ENCODE measurements at regions not wholly inside any gene's neighbourhood (a gene's known extent, or its start where the extent isn't known, plus 50 kb on each side); places are given as distances from the start of the nearest gene placed in this dataset.

DNA sequence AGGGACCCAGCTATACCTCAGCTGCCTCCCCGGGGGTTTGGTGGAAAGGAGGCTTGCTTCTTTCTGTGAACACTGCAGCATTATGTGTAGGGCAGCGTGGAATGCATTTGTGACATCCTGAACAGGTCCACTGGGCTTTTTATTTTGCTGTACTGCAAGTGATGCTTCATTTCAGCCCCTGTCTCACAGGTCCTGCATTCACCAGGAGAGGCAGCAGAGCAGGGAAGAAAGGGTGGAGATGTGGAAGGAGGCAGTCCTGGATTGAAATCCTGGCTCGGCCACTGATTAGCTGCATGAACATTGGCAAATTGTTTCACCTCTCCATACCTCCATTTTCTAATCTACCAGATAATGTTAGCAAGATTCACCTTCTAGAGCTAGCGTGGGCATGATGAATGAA is 77.9 kb upstream of the ZBTB18 start:
- no peak for TF ChIP-seq TEAD4 (IDR thresholded peaks at IDR 0.05)
- TF ChIP-seq, protein P1, sequence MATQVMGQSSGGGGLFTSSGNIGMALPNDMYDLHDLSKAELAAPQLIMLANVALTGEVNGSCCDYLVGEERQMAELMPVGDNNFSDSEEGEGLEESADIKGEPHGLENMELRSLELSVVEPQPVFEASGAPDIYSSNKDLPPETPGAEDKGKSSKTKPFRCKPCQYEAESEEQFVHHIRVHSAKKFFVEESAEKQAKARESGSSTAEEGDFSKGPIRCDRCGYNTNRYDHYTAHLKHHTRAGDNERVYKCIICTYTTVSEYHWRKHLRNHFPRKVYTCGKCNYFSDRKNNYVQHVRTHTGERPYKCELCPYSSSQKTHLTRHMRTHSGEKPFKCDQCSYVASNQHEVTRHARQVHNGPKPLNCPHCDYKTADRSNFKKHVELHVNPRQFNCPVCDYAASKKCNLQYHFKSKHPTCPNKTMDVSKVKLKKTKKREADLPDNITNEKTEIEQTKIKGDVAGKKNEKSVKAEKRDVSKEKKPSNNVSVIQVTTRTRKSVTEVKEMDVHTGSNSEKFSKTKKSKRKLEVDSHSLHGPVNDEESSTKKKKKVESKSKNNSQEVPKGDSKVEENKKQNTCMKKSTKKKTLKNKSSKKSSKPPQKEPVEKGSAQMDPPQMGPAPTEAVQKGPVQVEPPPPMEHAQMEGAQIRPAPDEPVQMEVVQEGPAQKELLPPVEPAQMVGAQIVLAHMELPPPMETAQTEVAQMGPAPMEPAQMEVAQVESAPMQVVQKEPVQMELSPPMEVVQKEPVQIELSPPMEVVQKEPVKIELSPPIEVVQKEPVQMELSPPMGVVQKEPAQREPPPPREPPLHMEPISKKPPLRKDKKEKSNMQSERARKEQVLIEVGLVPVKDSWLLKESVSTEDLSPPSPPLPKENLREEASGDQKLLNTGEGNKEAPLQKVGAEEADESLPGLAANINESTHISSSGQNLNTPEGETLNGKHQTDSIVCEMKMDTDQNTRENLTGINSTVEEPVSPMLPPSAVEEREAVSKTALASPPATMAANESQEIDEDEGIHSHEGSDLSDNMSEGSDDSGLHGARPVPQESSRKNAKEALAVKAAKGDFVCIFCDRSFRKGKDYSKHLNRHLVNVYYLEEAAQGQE (IDR thresholded peaks at IDR 0.05; ENCODE audit: low read depth), result no peak
- no peak for TF ChIP-seq EGR1 (IDR thresholded peaks at IDR 0.05)
- TF ChIP-seq FOXM1 (IDR thresholded peaks at IDR 0.05; ENCODE audit: borderline replicate concordance, low read depth), result no peak
- TF ChIP-seq, protein P2, sequence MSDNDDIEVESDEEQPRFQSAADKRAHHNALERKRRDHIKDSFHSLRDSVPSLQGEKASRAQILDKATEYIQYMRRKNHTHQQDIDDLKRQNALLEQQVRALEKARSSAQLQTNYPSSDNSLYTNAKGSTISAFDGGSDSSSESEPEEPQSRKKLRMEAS (IDR thresholded peaks at IDR 0.05), result no peak
- TF ChIP-seq RAD21 (IDR thresholded peaks at IDR 0.05; ENCODE audit: low read depth), result no peak

Measured in Ishikawa (cell line).